Thyroid gland (tissue), 4 donors: ENCODE measurements at regions not wholly inside any gene's neighbourhood (a gene's known extent, or its start where the extent isn't known, plus 50 kb on each side); places are given as distances from the start of the nearest gene placed in this dataset.
A peak's percentile ranks its signal among the peaks of the same experiment; 100 is the strongest.

Experiments
- DNase-seq, 2 donors: peaks; one replicate each; pipeline ENCODE4 v3.0.0-alpha.2; 2019
- H3K27ac ChIP-seq, 3 donors: fragments of 200-600 bp; sonication (generic); 1 replicate in 2 of 3; 2 replicates in 1 of 3; pipeline ENCODE4 v1.5.1; 2016 to 2019; ENCODE audit warnings: mild to moderate bottlenecking in 1 of 3, moderate library complexity in 1 of 3
- H3K27me3 ChIP-seq: fragments of 200-600 bp; sonication (generic); one replicate; pipeline ENCODE4 v1.5.1; 2019
- H3K36me3 ChIP-seq, 2 donors: fragments of 200-600 bp; sonication (generic); one replicate each; pipeline ENCODE4 v1.5.1; 2016 to 2019
- H3K4me1 ChIP-seq, 2 donors: fragments of 200-600 bp; sonication (generic); one replicate each; pipeline ENCODE4 v1.5.1; 2017 to 2019
- H3K4me3 ChIP-seq, 3 donors: fragments of 200-600 bp; sonication (generic); replicated peaks in 1 of 3; 1 replicate in 2 of 3; 2 replicates in 1 of 3; pipeline ENCODE4 v1.5.1; 2016; ENCODE audit warnings: mild to moderate bottlenecking in 1 of 3
- H3K9me3 ChIP-seq: fragments of 200-600 bp; sonication (generic); one replicate; pipeline ENCODE4 v1.5.1; 2017
- POLR2A ChIP-seq, 2 donors: fragments of 450-650 bp; IDR thresholded peaks; one replicate each; pipeline ENCODE4 v1.6.1; 2017; ENCODE audit warnings: antibody characterized with exemption in 2 of 2, mild to moderate bottlenecking in 2 of 2, moderate library complexity in 1 of 2
- WGBS, 2 donors: methylation state at CpG; one replicate each; pipeline ENCODE4 v1.1.5; 2017; 5-methylcytosine and 5-hydroxymethylcytosine counted together
- intact Hi-C: fragments of 100-400 bp; cut with DNase I; formaldehyde crosslinking; loops from one replicate; pipeline ENCODE4 v1.15.1; 2023
- TF ChIP-seq, protein P1 (sequence below), 6 experiments: fragments of 200-600 bp in 3 of 6; fragments of 450-650 bp in 3 of 6; sonication (generic) in 3 of 6; IDR thresholded peaks; one replicate each; pipeline ENCODE4 v1.5.1; 2016 to 2019; ENCODE audit warnings: antibody characterized with exemption in 6 of 6, mild to moderate bottlenecking in 2 of 6, inconsistent platforms in 1 of 6, moderate library complexity in 1 of 6

DNA sequence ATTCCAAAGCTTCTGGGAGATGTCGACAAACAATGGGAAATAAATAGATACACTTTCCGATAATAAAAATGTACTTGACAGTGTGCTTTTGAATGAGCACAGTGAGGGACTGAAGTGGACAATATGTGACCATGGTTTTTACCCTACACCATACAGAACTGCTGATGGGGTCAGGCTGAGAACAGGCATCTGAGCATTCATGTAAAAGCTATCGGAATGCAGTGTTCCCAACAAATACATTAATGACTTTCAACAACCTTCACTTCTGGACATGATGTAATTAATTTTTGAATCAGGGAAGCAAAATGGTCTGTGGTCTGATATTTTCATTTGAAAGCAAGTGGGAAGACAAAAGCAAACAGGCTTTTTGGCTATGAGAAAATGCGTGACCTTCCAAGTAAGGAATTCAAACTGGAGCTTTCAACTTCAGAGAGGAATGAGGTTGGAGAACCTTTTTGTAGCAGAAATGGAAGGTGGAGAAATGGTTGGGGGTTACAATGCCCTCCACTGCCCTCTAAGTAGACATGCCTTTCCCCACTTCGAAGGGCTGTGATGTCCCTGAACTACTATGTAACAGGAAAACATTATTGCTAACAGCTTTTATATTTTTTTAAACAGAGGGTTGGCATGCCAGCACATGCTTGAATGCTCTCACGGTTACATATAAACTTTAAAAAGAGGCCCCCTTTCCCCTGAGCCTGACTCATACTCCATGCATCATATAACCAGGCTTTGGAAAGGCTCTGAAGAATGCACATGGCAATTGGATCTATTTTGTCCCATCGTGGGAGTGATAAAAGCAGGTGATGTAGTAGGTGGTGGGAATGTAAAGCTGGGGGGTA lies 203.5 kb upstream of the CITED2 start:
- intact Hi-C loops = no loop called here

DNA sequence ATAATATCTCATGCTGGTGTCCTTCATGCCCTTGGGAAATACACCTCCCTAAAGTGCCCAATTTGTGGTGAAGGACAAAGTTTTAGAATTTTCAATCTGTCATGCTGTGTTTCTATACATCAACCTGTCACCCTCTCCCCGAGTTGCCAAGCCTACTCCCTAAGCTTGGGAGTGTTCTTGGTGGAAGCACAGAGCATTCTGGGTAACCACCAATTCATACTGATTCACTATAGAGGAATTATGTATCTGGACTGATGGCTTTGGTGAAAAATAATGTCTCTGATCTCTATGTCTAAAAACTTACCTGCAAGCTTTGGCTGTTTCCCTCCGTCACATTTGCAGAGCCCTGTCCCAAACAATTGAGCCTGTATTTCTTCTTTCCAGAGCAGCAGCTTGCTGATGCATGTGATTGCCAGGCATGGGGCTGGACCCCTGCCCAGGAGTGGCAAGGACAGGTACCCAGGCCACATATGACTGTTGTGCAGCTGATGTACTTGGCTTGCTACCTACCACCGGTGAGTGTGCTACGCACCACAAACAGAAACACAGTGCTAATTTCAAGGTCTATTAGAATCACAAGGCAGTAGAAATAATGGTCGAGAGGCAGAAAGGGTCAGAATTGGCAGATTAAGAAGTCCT lies 202.8 kb upstream of the CITED2 start:
- no peak overlapping the region for H3K4me3 ChIP-seq
- TF ChIP-seq POLR2A (IDR thresholded peaks at IDR 0.05) = no peak
- TF ChIP-seq, protein P1, sequence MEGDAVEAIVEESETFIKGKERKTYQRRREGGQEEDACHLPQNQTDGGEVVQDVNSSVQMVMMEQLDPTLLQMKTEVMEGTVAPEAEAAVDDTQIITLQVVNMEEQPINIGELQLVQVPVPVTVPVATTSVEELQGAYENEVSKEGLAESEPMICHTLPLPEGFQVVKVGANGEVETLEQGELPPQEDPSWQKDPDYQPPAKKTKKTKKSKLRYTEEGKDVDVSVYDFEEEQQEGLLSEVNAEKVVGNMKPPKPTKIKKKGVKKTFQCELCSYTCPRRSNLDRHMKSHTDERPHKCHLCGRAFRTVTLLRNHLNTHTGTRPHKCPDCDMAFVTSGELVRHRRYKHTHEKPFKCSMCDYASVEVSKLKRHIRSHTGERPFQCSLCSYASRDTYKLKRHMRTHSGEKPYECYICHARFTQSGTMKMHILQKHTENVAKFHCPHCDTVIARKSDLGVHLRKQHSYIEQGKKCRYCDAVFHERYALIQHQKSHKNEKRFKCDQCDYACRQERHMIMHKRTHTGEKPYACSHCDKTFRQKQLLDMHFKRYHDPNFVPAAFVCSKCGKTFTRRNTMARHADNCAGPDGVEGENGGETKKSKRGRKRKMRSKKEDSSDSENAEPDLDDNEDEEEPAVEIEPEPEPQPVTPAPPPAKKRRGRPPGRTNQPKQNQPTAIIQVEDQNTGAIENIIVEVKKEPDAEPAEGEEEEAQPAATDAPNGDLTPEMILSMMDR (IDR thresholded peaks at IDR 0.05) = no peak
- no peaks in the 10 kb centered on the region for H3K36me3 ChIP-seq
- peak; percentile 72 to 78 for DNase-seq
- H3K27ac ChIP-seq = peak overlapping the region; percentile 7 to 61 (median 40)
- peaks cover 13 to 14% of the 10 kb centered on the region in 2 donors for H3K4me1 ChIP-seq
- no peaks in the 10 kb centered on the region for H3K9me3 ChIP-seq
- intact Hi-C loops = no loop called here
- H3K27me3 ChIP-seq = no peaks in the 10 kb centered on the region
- 57 to 67% methylated on average over 5 of the region's 5 CpGs for WGBS, 2 donors

More for the DNA sequence above, 203.5 kb upstream of the CITED2 start:
- no peak overlapping the region for H3K4me3 ChIP-seq
- no peak for DNase-seq
- no peak for TF ChIP-seq POLR2A (IDR thresholded peaks at IDR 0.05)
- TF ChIP-seq, protein P1 (IDR thresholded peaks at IDR 0.05) = no peak
- peaks cover 13 to 16% of the 10 kb centered on the region in 2 donors for H3K4me1 ChIP-seq
- H3K27ac ChIP-seq = peak overlapping the region; percentile 7 to 61 (median 40)
- no peaks in the 10 kb centered on the region for H3K36me3 ChIP-seq
- H3K9me3 ChIP-seq = no peaks in the 10 kb centered on the region
- WGBS, 2 donors = 45 to 46% methylated on average over 7 of the region's 7 CpGs
- no peaks in the 10 kb centered on the region for H3K27me3 ChIP-seq

- Histone ChIP-seq H3K27ac (no peak overlapping the region), H3K4me3 (no peak overlapping the region), H3K36me3 (no peaks in the 10 kb centered on the region), H3K27me3 (no peaks in the 10 kb centered on the region), H3K4me1 (peaks cover 0 to 5% of the 10 kb centered on the region in 2 donors), H3K9me3 (no peaks in the 10 kb centered on the region)
- DNase-seq = no peak
- WGBS, 2 donors = 90 to 100% methylated on average over 1 of the region's 1 CpG
- TF ChIP-seq POLR2A (IDR thresholded peaks at IDR 0.05) = no peak
- TF ChIP-seq, protein P1 (IDR thresholded peaks at IDR 0.05) = no peak
- intact Hi-C loops = no loop called here
Observed at GRCh38 chr6:139572001-139572400, 197.6 kb upstream of the CITED2 start.

DNA sequence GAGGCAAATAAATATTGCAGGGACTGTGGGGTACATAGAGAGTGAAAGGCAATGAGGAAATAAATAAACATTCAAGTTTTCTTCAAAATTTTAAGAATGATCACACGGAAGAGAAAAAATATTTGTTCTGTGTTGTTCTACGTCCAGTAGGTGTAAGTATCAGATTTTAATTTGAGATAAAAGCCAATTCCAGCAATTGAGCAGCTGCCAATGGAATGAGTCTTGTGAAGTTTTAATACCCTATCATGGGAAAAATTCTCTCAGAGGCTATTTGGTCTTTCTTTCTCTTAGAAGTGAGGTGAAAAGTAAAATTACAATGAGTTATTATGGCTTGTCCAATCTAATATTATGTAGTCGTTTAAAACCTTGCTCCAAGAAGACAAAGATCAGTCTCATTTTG lies 195.7 kb upstream of the CITED2 start:
- Histone ChIP-seq H3K27me3 (no peaks in the 10 kb centered on the region), H3K36me3 (no peaks in the 10 kb centered on the region), H3K4me3 (no peak overlapping the region), H3K4me1 (peaks cover 0 to 6% of the 10 kb centered on the region in 2 donors), H3K9me3 (no peaks in the 10 kb centered on the region), H3K27ac (no peak overlapping the region)
- DNase-seq = no peak
- intact Hi-C loops = no loop called here
- 74 to 78% methylated on average over 3 of the region's 3 CpGs for WGBS, 2 donors
- TF ChIP-seq, protein P1 (IDR thresholded peaks at IDR 0.05) = no peak
- TF ChIP-seq POLR2A (IDR thresholded peaks at IDR 0.05) = no peak

DNA sequence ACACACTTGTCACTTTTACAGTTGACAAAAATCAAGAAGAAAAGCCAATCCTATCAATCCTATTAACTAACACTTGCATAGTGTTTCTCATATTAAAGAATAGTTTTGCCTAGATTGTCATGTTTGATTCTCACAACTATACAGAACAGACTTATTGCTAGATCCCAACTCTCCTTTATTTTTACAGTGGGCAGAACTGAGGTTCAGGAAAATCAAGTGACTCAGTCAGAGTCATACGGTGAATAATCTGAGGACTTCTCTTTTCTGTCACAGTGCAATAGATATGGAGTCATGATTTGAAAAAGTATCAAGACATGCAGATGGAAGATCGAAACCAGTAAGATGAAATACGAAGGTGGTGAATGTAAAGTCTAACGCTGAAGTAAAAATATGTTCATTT lies 195.1 kb upstream of the CITED2 start:
- H3K27me3 ChIP-seq = no peaks in the 10 kb centered on the region
- no peaks in the 10 kb centered on the region for H3K9me3 ChIP-seq
- H3K4me3 ChIP-seq = no peak overlapping the region
- no peak for DNase-seq
- no peak overlapping the region for H3K27ac ChIP-seq
- TF ChIP-seq, protein P1 (IDR thresholded peaks at IDR 0.05) = no peak
- no peak for TF ChIP-seq POLR2A (IDR thresholded peaks at IDR 0.05)
- no peaks in the 10 kb centered on the region for H3K36me3 ChIP-seq
- intact Hi-C loops = no loop called here
- whole genome bisulfite sequencing, 2 donors = 94 to 95% methylated on average over 4 of the region's 4 CpGs
- peaks cover 0 to 6% of the 10 kb centered on the region in 2 donors for H3K4me1 ChIP-seq
